ENCODE measurements at regions not wholly inside any gene's neighbourhood (a gene's known extent, or its start where the extent isn't known, plus 50 kb on each side); places are given as distances from the start of the nearest gene placed in this dataset.

DNA sequence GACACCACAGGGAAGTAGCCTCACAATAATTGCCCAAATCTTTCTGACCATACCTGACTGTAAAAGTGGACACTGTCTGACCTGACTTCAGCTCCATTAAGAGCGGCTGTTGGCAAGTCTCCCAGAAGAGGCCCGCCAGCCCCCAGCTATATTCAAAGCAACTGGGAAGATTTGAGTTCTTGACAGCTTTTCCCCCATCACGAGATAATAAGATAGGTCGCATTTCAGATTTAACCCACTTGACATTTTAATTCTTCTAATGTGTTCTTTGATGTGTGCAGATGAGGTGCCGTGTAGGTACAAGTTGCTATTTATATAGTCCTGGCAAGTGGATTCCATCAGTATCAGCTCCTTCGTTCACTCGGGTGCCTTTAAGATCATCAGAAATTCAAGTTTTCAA is 345.7 kb downstream of the DRD1 start:
- H3K4me3 ChIP-seq (ENCODE audit: low read depth, low read length), result no peak overlapping the region
- DNase-seq (ENCODE audit: low read depth), result no peak
- TF ChIP-seq, protein P1, sequence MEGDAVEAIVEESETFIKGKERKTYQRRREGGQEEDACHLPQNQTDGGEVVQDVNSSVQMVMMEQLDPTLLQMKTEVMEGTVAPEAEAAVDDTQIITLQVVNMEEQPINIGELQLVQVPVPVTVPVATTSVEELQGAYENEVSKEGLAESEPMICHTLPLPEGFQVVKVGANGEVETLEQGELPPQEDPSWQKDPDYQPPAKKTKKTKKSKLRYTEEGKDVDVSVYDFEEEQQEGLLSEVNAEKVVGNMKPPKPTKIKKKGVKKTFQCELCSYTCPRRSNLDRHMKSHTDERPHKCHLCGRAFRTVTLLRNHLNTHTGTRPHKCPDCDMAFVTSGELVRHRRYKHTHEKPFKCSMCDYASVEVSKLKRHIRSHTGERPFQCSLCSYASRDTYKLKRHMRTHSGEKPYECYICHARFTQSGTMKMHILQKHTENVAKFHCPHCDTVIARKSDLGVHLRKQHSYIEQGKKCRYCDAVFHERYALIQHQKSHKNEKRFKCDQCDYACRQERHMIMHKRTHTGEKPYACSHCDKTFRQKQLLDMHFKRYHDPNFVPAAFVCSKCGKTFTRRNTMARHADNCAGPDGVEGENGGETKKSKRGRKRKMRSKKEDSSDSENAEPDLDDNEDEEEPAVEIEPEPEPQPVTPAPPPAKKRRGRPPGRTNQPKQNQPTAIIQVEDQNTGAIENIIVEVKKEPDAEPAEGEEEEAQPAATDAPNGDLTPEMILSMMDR (conservative IDR thresholded peaks at IDR 0.05; ENCODE audit: low read depth, low read length), result no peak

DNA sequence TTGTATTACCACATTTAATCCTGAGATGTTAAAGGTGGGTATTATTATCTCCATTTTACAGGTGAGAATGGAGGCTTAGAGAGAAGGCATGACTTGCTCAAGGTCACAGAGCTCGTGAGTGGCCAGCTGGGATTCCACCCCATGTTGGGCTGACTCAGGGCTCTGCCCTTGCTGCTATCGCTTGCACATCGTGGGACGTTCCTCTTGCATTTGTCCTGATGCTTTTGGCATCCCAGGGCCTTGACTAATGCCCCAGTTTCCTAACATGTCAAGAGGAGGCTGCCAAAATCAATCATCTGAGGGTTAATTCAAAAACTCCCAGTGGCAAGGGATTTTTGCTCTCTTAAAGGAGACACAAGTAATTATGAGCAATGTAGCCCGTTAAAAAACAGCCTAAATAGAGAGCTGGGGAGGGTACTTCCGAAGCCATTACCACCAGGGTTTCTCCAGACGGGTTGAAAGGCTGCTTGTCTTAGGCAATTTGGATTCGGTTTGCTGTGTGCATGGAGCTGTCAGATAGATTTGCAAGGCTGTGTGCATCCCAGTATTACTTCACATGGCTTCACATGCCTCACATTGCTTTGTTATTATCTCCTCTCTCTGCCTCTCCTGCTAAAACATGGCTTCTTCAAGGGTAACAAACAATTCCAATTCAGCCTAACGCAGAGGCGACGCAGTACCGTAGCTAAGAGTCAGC is 347.4 kb downstream of the DRD1 start:
- H3K4me3 ChIP-seq (ENCODE audit: low read depth, low read length), result no peak overlapping the region
- no peak for DNase-seq (ENCODE audit: low read depth)
- TF ChIP-seq, protein P1 (conservative IDR thresholded peaks at IDR 0.05; ENCODE audit: low read depth, low read length), result no peak

DNA sequence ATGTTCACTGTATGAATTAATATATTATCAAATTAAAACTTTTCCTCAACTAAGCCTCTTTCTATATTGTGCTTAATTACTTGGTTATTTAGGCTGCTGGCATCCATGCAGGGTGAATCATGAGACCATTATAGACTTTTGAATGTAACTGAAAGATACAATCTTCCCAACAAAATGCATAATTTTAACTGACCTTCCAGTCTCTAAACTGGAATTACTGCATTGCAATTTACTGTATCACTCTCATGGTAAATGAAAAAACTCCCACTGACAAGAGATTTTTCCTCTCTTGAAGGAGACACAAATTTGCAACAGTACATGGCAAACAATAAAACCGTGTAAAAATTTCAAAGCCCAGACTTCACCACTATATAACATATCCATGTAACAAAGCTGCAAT is 349.5 kb downstream of the DRD1 start:
- no peak for DNase-seq (ENCODE audit: low read depth)
- TF ChIP-seq, protein P1 (conservative IDR thresholded peaks at IDR 0.05; ENCODE audit: low read depth, low read length), result no peak
- H3K4me3 ChIP-seq (ENCODE audit: low read depth, low read length), result no peak overlapping the region

DNA sequence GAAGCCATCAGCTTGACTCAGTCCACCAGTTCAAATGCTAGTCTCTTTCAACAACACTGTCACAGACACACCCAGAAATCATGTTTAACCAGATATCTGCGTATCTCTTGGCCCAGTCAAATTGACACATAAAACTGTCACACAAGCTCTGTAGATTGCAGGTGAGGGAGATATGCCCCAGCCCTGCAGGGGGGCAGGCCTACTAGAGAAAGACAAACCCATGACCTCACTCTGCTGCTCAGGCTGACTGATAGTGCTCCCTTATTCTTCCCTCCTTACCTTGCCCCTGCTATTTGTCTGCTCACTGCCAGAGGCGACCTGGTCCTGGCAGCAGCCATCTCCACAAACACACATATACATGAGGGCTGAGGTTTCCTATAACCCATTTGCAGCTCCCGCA is 351.3 kb downstream of the DRD1 start:
- no peak overlapping the region for H3K4me3 ChIP-seq (ENCODE audit: low read depth, low read length)
- DNase-seq (ENCODE audit: low read depth), result no peak
- TF ChIP-seq, protein P1 (conservative IDR thresholded peaks at IDR 0.05; ENCODE audit: low read depth, low read length), result no peak

DNA sequence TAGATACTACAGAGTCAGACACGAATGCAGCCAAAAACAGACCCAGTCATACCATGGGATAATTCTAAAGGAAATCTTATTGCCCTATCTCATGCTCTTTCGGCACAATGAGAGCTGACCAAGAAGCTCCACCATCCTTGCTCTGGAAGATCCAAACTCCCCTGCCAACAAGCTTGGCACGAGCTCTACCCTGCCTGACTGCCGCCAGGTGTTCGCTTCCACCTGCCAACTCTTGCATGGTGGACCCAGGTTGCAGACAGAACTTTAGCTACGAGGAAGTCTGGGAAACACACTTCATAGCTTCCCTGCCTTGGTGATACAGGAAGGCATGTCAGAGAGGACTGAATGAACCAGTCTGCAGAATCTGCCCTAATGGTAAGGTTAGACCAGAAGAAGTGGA is 355.0 kb downstream of the DRD1 start:
- no peak for DNase-seq (ENCODE audit: low read depth)
- no peak overlapping the region for H3K4me3 ChIP-seq (ENCODE audit: low read depth, low read length)
- TF ChIP-seq, protein P1 (conservative IDR thresholded peaks at IDR 0.05; ENCODE audit: low read depth, low read length), result no peak

DNA sequence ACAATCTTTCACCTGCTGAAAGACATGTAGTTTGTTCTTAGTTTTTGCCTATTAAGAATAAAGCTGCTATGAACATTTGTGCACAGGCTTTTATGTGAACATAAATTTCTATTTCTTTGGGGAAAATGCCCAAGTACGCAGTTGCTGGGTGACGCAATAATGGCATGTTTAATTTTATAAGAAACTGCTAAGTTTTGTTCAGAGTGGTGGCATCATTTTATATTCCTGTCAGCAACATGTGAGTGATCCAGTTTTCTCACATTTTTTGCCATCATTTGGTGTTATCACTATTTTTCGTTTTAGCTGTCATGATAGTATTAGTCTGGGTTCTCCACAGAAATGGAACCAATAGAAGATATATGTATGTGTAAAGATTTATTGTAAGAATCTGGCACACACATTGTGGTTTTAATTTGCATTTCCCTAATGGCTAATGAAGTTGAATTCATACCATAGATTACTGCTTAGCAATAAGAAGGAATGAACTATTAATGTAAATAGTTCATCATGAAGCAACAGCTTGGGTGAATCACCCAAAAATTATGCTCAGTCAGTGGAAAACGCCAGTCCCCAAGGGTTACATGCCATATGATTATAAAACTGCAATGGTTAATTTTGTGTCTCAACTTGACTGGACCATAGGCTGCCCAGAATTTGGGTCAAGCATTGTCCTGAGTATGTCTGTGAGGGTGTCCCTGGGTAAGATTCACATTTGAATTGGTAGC is 358.6 kb downstream of the MSX2 start:
- TF ChIP-seq, protein P1 (conservative IDR thresholded peaks at IDR 0.05; ENCODE audit: low read depth, low read length), result no peak
- DNase-seq (ENCODE audit: low read depth), result no peak
- H3K4me3 ChIP-seq (ENCODE audit: low read depth, low read length), result no peak overlapping the region

DNA sequence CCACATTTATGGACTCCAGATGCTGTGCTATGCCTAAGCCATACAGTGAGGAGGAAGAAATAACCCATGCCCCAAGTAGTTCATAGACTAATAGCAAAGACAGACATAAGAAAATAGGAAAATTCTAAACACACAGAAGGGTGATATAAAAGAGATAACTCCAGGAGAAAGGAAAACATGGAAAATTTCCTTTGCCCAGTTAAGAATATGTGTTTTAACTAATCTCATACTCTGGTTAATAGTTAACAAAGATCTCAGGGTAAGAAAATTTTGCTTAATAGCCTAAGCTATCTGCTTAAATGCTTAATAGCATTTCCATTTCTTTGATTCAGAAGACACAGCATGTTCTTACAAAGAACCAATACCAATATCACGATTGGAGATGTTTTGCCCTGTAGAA is 358.0 kb downstream of the MSX2 start:
- H3K4me3 ChIP-seq (ENCODE audit: low read depth, low read length), result no peak overlapping the region
- no peak for DNase-seq (ENCODE audit: low read depth)
- TF ChIP-seq, protein P1 (conservative IDR thresholded peaks at IDR 0.05; ENCODE audit: low read depth, low read length), result no peak
